Fibroblast of pulmonary artery (primary cell): ENCODE measurements at regions not wholly inside any gene's neighbourhood (a gene's known extent, or its start where the extent isn't known, plus 50 kb on each side); places are given as distances from the start of the nearest gene placed in this dataset.

Experiments
- DNase-seq: peaks from one replicate; pipeline ENCODE4 v3.0.0-alpha.2; 2010; ENCODE audit warnings: low read depth
- H3K4me3 ChIP-seq: replicated peaks from 2 replicates; pipeline ENCODE4 v1.5.1; 2011; ENCODE audit warnings: low read depth, mild to moderate bottlenecking, control low read depth, low read length, moderate library complexity
- CTCF ChIP-seq: IDR thresholded peaks from 2 replicates; pipeline ENCODE4 v1.5.1; 2011; ENCODE audit warnings: mild to moderate bottlenecking, control low read depth, low read length, inconsistent platforms; ENCODE audit errors: missing control alignments

DNA sequence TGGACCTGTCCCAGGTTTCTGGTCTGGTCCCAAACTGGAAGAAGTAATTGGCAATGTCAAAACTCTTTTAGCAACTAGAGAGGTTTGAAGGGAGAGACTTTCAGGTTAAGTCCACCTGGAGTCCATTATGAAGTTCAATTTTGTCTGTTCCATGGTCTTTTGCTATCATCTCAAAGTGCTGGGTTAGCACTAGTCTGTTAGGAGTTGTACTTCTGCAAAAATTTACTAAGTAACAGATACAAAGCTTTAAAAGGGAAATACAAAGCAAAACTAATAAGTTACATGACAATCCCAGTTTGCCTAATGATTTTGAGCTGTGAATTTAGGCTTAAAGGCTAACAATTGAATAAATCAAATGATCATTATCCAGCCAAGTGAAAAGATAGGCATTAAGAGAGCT is 643.9 kb downstream of the C12orf50 start:
- no peak for TF ChIP-seq CTCF
- DNase-seq: no peak
- H3K4me3 ChIP-seq: no peak overlapping the region

DNA sequence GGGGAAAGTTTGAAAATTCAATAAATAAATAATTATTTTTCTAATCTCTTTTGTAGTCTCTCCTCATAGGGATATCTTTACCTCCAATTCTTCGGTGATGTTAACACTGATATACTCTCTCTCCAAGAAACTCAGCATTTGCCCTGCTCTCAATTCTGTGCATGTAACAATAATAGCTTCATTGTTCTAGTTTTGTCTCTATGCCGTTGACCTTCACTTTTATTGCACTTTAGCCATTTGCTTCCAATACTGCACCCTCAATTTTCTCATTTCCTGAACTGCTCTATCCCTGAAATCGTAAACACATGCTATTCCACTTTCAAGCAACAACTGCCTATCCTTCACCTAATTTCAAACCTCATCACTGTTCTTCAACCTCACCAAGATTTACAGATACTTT is 645.0 kb downstream of the C12orf50 start:
- TF ChIP-seq CTCF: no peak
- no peak overlapping the region for H3K4me3 ChIP-seq
- DNase-seq: no peak

DNA sequence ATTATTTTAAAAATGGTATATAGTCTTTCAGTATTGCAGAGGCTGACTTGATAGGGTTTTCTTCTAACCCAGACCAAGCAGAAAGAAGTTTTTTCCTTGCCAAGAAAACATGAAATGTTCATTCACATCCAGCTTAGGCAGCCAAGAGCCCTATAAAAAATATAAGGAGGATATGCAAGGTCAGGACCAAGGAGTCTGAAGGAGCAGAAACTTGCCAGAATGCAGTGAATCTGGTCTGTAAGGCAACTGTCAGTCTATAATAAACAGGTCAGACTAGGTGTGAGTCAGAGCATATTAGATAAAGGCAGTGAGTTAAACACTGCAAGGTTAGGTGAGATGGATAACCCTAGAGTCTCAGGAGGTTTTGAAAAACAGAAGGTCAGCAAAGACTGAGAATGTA is 645.5 kb downstream of the C12orf50 start:
- peak; percentile 17 for DNase-seq
- TF ChIP-seq CTCF: no peak
- no peak overlapping the region for H3K4me3 ChIP-seq

GRCh38 chr12:87382959-87383566 is 646.1 kb downstream of the C12orf50 start:
- DNase-seq: no peak
- TF ChIP-seq CTCF: no peak

DNA sequence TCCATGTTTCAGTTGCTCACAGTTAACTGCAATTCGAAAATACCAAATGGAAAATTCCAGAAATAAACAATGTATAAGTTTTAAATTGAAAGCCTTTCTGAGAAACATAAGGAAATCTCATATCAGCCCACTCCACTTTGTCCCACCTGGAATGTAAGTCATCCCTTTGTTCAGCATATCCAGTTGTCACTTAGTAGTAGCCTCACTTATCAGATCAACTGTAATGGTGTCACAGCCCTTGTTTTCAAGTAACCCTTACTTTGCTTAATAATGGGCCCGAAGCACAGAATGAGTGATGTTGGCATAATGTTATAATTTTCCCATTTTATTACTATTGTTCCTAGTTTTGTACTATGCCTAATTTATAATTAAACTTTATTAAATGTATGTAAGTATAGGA is 646.8 kb downstream of the C12orf50 start:
- no peak overlapping the region for H3K4me3 ChIP-seq
- no peak for DNase-seq
- no peak for TF ChIP-seq CTCF

More at GRCh38 chr12:87382959-87383566, 646.1 kb downstream of the C12orf50 start:
- no peak overlapping the region for H3K4me3 ChIP-seq

DNA sequence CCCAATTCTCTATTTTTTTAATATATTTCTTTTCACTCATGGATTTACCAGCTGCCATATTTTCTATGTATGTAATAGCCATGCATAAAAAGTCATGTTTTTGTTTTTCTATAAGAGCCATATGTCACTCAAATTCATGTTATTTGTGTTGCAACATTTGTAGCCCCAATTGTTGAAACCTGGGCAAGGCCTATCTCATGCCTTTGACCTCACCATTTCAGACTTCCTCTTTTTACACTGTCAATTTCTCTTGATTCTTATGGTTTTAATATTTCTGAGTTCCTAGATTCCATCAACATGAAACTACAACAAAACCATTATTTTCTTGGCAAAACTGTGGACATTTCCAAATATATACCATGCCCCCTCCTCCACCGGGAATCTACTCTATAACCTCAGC is 647.5 kb downstream of the C12orf50 start:
- TF ChIP-seq CTCF: no peak
- DNase-seq: no peak

DNA sequence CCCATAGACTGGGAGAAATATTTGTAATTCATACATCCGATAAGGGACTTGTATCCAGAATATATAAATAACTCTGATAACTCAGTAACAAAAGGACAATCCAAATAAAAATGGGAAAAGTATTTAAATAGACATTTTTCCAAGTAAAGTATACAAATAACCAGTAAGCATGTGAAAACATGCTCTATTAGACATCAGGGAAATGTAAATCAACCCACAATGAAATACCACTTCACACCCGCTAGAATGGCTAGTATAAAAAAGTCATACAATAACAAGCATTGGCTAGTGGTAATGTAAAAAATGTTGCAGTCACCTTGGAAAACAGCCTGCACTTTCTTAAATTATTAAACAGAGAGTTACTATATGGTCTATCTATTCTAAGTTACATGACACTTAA is 650.7 kb downstream of the C12orf50 start:
- no peak for TF ChIP-seq CTCF
- H3K4me3 ChIP-seq: no peak overlapping the region
- DNase-seq: no peak

More for the DNA sequence above, 647.5 kb downstream of the C12orf50 start:
- no peak overlapping the region for H3K4me3 ChIP-seq
